ENCODE measurements at regions not wholly inside any gene's neighbourhood (a gene's known extent, or its start where the extent isn't known, plus 50 kb on each side); places are given as distances from the start of the nearest gene placed in this dataset.

- TF ChIP-seq POLR2AphosphoS5 (IDR thresholded peaks at IDR 0.05): no peak
- TF ChIP-seq, protein P1, sequence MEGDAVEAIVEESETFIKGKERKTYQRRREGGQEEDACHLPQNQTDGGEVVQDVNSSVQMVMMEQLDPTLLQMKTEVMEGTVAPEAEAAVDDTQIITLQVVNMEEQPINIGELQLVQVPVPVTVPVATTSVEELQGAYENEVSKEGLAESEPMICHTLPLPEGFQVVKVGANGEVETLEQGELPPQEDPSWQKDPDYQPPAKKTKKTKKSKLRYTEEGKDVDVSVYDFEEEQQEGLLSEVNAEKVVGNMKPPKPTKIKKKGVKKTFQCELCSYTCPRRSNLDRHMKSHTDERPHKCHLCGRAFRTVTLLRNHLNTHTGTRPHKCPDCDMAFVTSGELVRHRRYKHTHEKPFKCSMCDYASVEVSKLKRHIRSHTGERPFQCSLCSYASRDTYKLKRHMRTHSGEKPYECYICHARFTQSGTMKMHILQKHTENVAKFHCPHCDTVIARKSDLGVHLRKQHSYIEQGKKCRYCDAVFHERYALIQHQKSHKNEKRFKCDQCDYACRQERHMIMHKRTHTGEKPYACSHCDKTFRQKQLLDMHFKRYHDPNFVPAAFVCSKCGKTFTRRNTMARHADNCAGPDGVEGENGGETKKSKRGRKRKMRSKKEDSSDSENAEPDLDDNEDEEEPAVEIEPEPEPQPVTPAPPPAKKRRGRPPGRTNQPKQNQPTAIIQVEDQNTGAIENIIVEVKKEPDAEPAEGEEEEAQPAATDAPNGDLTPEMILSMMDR (IDR thresholded peaks at IDR 0.05): no peak
Observed at GRCh38 chrX:137823257-137823656, 257.3 kb downstream of the ZIC3 start.
